ENCODE measurements at regions not wholly inside any gene's neighbourhood (a gene's known extent, or its start where the extent isn't known, plus 50 kb on each side); places are given as distances from the start of the nearest gene placed in this dataset.

DNA sequence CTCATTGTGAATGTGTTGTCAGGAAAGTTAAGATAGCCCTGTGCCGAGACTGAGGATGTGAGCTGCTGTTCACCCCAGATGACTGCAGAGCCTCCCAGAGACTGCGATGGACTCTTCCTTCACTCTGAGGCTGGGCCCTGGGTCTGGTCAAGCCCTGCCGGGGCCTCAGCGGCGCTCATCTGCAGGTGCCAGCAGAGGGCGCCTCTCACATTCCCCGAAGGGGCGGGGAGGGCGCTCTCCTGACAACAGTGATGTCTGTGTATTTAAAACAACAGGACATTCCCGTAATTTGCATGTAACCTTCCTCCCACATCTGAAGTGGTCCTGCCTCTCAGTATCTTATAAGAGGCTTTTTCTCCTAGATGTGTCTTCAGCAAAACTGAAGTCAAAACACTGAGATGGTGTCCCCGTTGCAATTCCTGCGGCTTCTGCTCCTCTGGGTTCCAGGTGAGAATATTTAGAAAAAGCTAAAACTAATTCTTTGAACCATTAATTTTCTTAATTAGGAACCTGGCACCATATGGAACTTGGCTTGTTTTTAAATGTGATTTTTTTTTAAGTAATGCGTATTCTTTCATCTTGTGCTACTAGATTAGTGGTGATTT is 1377.9 kb downstream of the RPIA start:
- TF ChIP-seq, protein P1, sequence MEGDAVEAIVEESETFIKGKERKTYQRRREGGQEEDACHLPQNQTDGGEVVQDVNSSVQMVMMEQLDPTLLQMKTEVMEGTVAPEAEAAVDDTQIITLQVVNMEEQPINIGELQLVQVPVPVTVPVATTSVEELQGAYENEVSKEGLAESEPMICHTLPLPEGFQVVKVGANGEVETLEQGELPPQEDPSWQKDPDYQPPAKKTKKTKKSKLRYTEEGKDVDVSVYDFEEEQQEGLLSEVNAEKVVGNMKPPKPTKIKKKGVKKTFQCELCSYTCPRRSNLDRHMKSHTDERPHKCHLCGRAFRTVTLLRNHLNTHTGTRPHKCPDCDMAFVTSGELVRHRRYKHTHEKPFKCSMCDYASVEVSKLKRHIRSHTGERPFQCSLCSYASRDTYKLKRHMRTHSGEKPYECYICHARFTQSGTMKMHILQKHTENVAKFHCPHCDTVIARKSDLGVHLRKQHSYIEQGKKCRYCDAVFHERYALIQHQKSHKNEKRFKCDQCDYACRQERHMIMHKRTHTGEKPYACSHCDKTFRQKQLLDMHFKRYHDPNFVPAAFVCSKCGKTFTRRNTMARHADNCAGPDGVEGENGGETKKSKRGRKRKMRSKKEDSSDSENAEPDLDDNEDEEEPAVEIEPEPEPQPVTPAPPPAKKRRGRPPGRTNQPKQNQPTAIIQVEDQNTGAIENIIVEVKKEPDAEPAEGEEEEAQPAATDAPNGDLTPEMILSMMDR (IDR thresholded peaks at IDR 0.05): peak; percentile 97
- no peak for TF ChIP-seq ZFX (IDR thresholded peaks at IDR 0.05; ENCODE audit: borderline replicate concordance)
